SU-DHL-6 (cell line): ENCODE measurements at regions not wholly inside any gene's neighbourhood (a gene's known extent, or its start where the extent isn't known, plus 50 kb on each side); places are given as distances from the start of the nearest gene placed in this dataset.

Experiments used
- H2AFZ ChIP-seq: fragments of 200-600 bp; sonication (generic); 2 replicates; pipeline ENCODE4 v1.6.1; 2014; ENCODE audit warnings: low read depth, mild to moderate bottlenecking, moderate library complexity, mixed read lengths, antibody characterized with exemption, low read length; ENCODE audit not compliant: severe bottlenecking
- H3F3A ChIP-seq: fragments of 200-600 bp; shearing (Covaris generic); 2 replicates; pipeline ENCODE4 v1.6.0; 2016; ENCODE audit warnings: antibody characterized with exemption, mild to moderate bottlenecking; ENCODE audit not compliant: insufficient read depth
- H3K27ac ChIP-seq: fragments of 200-600 bp; sonication (generic); 2 replicates; pipeline ENCODE4 v1.5.1; 2016; ENCODE audit warnings: low read depth, mild to moderate bottlenecking, low read length, moderate library complexity, mixed read lengths
- H3K27me3 ChIP-seq: fragments of 200-600 bp; sonication (generic), shearing (Covaris generic); 2 replicates; pipeline ENCODE4 v1.6.0; 2014; ENCODE audit warnings: mild to moderate bottlenecking, low read length
- H3K36me3 ChIP-seq: fragments of 200-600 bp; sonication (generic); 2 replicates; pipeline ENCODE4 v1.6.1; 2014; ENCODE audit warnings: mild to moderate bottlenecking, low read length, mixed read lengths
- H3K4me2 ChIP-seq: fragments of 300-600, 200-600 bp; shearing (Covaris generic), sonication (generic); 2 replicates; pipeline ENCODE4 v1.6.0; 2014; ENCODE audit warnings: low read length, low read depth, mild to moderate bottlenecking; ENCODE audit not compliant: poor library complexity, severe bottlenecking
- H3K4me3 ChIP-seq: fragments of 200-600 bp; sonication (generic); 2 replicates; pipeline ENCODE4 v1.5.1; 2014; ENCODE audit warnings: antibody characterized with exemption, low read length, mild to moderate bottlenecking, mixed read lengths; ENCODE audit not compliant: insufficient read depth, poor library complexity, severe bottlenecking
- H3K79me2 ChIP-seq: fragments of 200-600 bp; sonication (generic); 2 replicates; pipeline ENCODE4 v1.6.1; 2014; ENCODE audit warnings: mild to moderate bottlenecking, low read length, moderate library complexity; ENCODE audit not compliant: insufficient read depth
- H3K9ac ChIP-seq: fragments of 200-600 bp; sonication (generic); 2 replicates; pipeline ENCODE4 v1.7.0; 2014; ENCODE audit warnings: mild to moderate bottlenecking, low read length
- H3K9me2 ChIP-seq: fragments of 200-600 bp; sonication (generic); replicated peaks from 2 replicates; pipeline ENCODE4 v1.6.1; 2014; ENCODE audit warnings: low read length; ENCODE audit not compliant: insufficient read depth
- H3K9me3 ChIP-seq: fragments of 200-600 bp; sonication (generic); 2 replicates; pipeline ENCODE4 v1.6.1; 2014; ENCODE audit warnings: low read length, mixed read lengths; ENCODE audit not compliant: insufficient read depth
- H4K20me1 ChIP-seq: fragments of 200-600 bp; sonication (generic); 2 replicates; pipeline ENCODE4 v1.6.1; 2014; ENCODE audit warnings: low read depth, mild to moderate bottlenecking, antibody characterized with exemption, low read length, moderate library complexity, mixed read lengths
- EZH2phosphoT487 ChIP-seq: fragments of 200-600 bp; sonication (generic), shearing (Covaris generic); conservative IDR thresholded peaks from 2 replicates; pipeline ENCODE4 v1.6.1; 2018; ENCODE audit warnings: mild to moderate bottlenecking, antibody characterized with exemption, low read length, moderate library complexity, mixed read lengths
- TF ChIP-seq, protein P1 (sequence below): fragments of 200-600 bp; sonication (generic); IDR thresholded peaks from one replicate; pipeline ENCODE4 v1.5.1; 2017; ENCODE audit warnings: antibody characterized with exemption, mild to moderate bottlenecking, low read length, moderate library complexity; ENCODE audit not compliant: insufficient read depth, poor library complexity, severe bottlenecking

DNA sequence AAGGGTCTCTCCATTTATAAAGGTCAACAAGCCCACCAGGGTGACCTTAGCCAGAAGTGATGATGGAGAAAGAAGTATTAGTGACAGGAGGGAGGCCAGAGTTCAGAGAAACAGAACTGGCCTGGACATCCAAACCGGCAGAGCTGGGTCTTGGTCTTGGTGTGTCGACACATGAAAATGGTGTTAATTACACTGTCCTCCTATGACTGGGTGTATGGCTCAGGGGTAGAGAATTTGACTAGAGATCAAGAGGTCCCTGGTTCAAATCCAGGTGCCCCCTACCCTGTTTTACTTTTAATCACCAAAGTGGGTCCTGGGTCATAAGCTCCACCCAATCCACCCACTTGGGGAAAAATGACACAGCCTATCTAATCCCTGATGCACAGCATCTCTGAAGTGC, 110.6 kb upstream of the ZNF746 start:
- Histone ChIP-seq H3K9me3 (no peaks in the 10 kb centered on the region), H3K4me2 (no peak overlapping the region), H3K27ac (no peak overlapping the region), H2AFZ (no peak overlapping the region), H3K9me2 (no peaks in the 10 kb centered on the region), H3K36me3 (peaks cover 7% of the 10 kb centered on the region; the same call in 1 of the 2 replicates), H3K79me2 (no peaks in the 10 kb centered on the region), H3K9ac (no peak overlapping the region), H3F3A (0 out of 2 replicates have a peak, but pooled peaks cover 5% of the 10 kb centered on the region), H3K27me3 (no peaks in the 10 kb centered on the region), H4K20me1 (no peaks in the 10 kb centered on the region), H3K4me3 (no peak overlapping the region)
- no peak for TF ChIP-seq EZH2phosphoT487
- TF ChIP-seq, protein P1, sequence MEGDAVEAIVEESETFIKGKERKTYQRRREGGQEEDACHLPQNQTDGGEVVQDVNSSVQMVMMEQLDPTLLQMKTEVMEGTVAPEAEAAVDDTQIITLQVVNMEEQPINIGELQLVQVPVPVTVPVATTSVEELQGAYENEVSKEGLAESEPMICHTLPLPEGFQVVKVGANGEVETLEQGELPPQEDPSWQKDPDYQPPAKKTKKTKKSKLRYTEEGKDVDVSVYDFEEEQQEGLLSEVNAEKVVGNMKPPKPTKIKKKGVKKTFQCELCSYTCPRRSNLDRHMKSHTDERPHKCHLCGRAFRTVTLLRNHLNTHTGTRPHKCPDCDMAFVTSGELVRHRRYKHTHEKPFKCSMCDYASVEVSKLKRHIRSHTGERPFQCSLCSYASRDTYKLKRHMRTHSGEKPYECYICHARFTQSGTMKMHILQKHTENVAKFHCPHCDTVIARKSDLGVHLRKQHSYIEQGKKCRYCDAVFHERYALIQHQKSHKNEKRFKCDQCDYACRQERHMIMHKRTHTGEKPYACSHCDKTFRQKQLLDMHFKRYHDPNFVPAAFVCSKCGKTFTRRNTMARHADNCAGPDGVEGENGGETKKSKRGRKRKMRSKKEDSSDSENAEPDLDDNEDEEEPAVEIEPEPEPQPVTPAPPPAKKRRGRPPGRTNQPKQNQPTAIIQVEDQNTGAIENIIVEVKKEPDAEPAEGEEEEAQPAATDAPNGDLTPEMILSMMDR, result no peak

DNA sequence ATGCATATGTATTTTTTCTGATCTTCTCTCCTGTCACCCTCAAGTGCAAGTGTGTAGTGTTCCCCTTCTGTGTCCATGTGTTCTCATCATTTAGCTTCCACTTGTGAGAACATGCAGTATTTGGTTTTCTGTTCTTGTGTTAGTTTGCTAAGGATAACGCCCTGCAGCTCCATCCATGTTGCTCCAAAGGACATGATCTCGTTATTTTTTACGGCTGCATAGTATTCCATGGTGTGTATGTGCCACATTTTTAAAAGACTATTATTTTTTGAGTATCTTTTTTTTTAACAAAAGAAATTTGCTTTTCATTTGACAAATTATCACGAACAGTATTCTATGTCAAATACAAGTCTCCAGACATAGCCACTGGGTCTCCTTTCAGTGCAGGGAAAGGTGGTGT, 110.1 kb upstream of the ZNF746 start:
- Histone ChIP-seq H3K9me2 (no peaks in the 10 kb centered on the region), H3K36me3 (peaks cover 7% of the 10 kb centered on the region; the same call in 1 of the 2 replicates), H3K79me2 (no peaks in the 10 kb centered on the region), H3K27ac (no peak overlapping the region), H3K4me3 (no peak overlapping the region), H3K4me2 (no peak overlapping the region), H3K9ac (no peak overlapping the region), H2AFZ (no peak overlapping the region), H4K20me1 (no peaks in the 10 kb centered on the region), H3K27me3 (no peaks in the 10 kb centered on the region), H3K9me3 (no peaks in the 10 kb centered on the region), H3F3A (0 out of 2 replicates have a peak, but pooled peaks cover 5% of the 10 kb centered on the region)
- TF ChIP-seq EZH2phosphoT487, result no peak
- TF ChIP-seq, protein P1, result no peak

DNA sequence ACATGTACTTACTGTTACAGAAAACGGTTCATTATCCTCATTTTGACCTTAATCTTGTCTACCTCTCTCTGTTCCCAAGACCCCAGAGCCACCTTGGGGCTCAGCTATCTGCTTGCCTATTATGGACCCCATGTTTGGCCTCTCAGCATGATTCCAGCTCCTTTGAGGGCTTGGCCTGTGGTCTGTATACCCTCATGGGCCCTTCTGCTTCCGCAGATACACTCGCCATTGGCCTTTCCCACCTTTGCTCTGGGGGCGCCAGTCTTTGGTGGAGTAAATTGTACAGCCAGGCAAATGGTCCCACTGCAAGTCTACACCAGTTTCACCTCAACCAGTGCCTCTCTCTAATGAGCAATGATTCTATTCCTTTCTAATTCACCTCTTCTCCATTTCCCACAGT, 109.2 kb upstream of the ZNF746 start:
- no peak overlapping the region for H2AFZ ChIP-seq
- H3K4me3 ChIP-seq, result no peak overlapping the region
- no peaks in the 10 kb centered on the region for H3K79me2 ChIP-seq
- H4K20me1 ChIP-seq, result no peaks in the 10 kb centered on the region
- 0 out of 2 replicates have a peak, but pooled peaks cover 5% of the 10 kb centered on the region for H3F3A ChIP-seq
- TF ChIP-seq, protein P1, result no peak
- no peak for TF ChIP-seq EZH2phosphoT487
- H3K36me3 ChIP-seq, result peaks cover 7% of the 10 kb centered on the region; the same call in 1 of the 2 replicates
- H3K9ac ChIP-seq, result no peak overlapping the region
- no peak overlapping the region for H3K27ac ChIP-seq
- no peaks in the 10 kb centered on the region for H3K9me3 ChIP-seq
- H3K9me2 ChIP-seq, result no peaks in the 10 kb centered on the region
- H3K4me2 ChIP-seq, result no peak overlapping the region
- H3K27me3 ChIP-seq, result no peaks in the 10 kb centered on the region
